Left ventricle myocardium inferior (tissue), 1 donor: ENCODE measurements at regions not wholly inside any gene's neighbourhood (a gene's known extent, or its start where the extent isn't known, plus 50 kb on each side); places are given as distances from the start of the nearest gene placed in this dataset.
A peak's percentile ranks its signal among the peaks of the same experiment; 100 is the strongest.

Source experiments
- DNase-seq: peaks from one replicate; pipeline ENCODE4 v3.0.0-alpha.2; 2020
- H3K27ac ChIP-seq: fragments of 200-600 bp; replicated peaks from 2 replicates; pipeline ENCODE4 v1.8.0; 2021
- H3K27me3 ChIP-seq: fragments of 200-600 bp; 2 replicates; pipeline ENCODE4 v1.8.0; 2021; ENCODE audit warnings: low read depth
- H3K36me3 ChIP-seq: fragments of 200-600 bp; 2 replicates; pipeline ENCODE4 v1.8.0; 2021
- H3K4me1 ChIP-seq: fragments of 200-600 bp; 2 replicates; pipeline ENCODE4 v1.8.0; 2021
- H3K4me3 ChIP-seq: fragments of 200-600 bp; 2 replicates; pipeline ENCODE4 v1.8.0; 2021; ENCODE audit warnings: mild to moderate bottlenecking, moderate library complexity
- H3K9me3 ChIP-seq: fragments of 200-600 bp; replicated peaks from 2 replicates; pipeline ENCODE4 v1.8.0; 2021
- CTCF ChIP-seq: fragments of 200-600 bp; IDR thresholded peaks from 2 replicates; pipeline ENCODE4 v1.8.0; 2021; ENCODE audit warnings: antibody characterized with exemption, mild to moderate bottlenecking, borderline replicate concordance
- intact Hi-C: fragments of 100-400 bp; cut with micrococcal nuclease; formaldehyde crosslinking; loops from one replicate; pipeline ENCODE4 v1.11.0; 2022
- donor health status: DM: no; HTN: yes; CAD: no; lungs with severe emphysema.

- DNase-seq, result no peak
- intact Hi-C loops, result no loop called here
- Histone ChIP-seq H3K4me3 (no peak overlapping the region), H3K36me3 (no peaks in the 10 kb centered on the region), H3K27me3 (peaks cover 8% of the 10 kb centered on the region), H3K27ac (no peak overlapping the region), H3K4me1 (no peaks in the 10 kb centered on the region), H3K9me3 (no peaks in the 10 kb centered on the region)
- peak; percentile 52 for TF ChIP-seq CTCF
These were observed 207.4 kb downstream of the ARL6IP6 start for GRCh38 chr2:152925547-152926448.

- Histone ChIP-seq H3K36me3 (no peaks in the 10 kb centered on the region), H3K4me3 (no peak overlapping the region), H3K27ac (no peak overlapping the region), H3K27me3 (peaks cover 8% of the 10 kb centered on the region), H3K4me1 (no peaks in the 10 kb centered on the region), H3K9me3 (no peaks in the 10 kb centered on the region)
- DNase-seq, result no peak
- intact Hi-C loops, result no loop called here
- TF ChIP-seq CTCF, result no peak
These were observed 206.3 kb downstream of the ARL6IP6 start for GRCh38 chr2:152924722-152925121.

DNA sequence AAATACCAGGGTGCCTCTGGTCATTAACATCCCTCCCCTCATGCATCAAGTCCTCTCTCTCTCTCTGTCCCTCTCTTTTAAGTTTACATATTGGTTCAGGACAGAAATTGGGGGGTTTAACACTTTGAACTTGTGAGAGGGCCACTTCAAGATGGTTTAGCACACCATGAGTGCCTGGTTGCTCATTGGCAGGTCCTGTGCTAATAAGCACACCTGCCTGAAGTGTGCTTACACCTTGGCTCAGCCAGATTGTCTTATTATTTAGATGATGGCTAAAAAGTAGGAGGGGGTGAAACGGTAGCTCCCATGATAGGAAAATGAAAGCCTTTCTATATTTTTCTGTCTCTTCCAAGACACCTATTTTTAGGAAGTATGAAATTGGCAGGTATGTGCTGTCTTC is 205.8 kb downstream of the ARL6IP6 start:
- Histone ChIP-seq H3K4me1 (no peaks in the 10 kb centered on the region), H3K9me3 (peaks cover 2% of the 10 kb centered on the region), H3K27ac (no peak overlapping the region), H3K36me3 (no peaks in the 10 kb centered on the region), H3K4me3 (no peak overlapping the region), H3K27me3 (peaks cover 8% of the 10 kb centered on the region)
- intact Hi-C loops, result no loop called here
- DNase-seq, result no peak
- no peak for TF ChIP-seq CTCF

- Histone ChIP-seq H3K27me3 (peaks cover 5% of the 10 kb centered on the region), H3K27ac (no peak overlapping the region), H3K4me3 (no peak overlapping the region), H3K9me3 (peaks cover 6% of the 10 kb centered on the region), H3K4me1 (no peaks in the 10 kb centered on the region), H3K36me3 (no peaks in the 10 kb centered on the region)
- DNase-seq, result no peak
- intact Hi-C loops, result no loop called here
- TF ChIP-seq CTCF, result no peak
These were observed 202.4 kb downstream of the ARL6IP6 start for GRCh38 chr2:152920846-152921245.

DNA sequence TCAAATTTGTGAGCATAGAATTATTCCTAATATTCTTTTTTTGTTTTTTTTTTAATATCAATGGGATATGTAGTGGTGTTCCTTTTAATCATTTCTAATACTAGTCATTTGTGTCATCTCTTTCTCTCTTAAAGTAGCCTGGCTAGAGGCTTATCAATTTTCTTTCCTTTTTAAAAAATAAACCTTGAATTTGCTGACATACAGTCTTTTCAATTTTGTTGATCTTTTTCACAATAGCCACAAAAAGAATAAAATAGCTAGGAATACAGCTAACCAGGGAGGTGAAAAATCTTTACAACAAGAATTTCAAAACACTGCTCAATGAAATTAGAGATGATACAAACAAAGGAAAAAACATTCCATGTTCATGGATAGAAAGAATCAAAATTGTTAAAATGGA is 192.6 kb downstream of the ARL6IP6 start:
- H3K27ac ChIP-seq, result no peak overlapping the region
- no peaks in the 10 kb centered on the region for H3K27me3 ChIP-seq
- no peaks in the 10 kb centered on the region for H3K4me1 ChIP-seq
- intact Hi-C loops, result no loop called here
- peaks cover 19% of the 10 kb centered on the region for H3K9me3 ChIP-seq
- TF ChIP-seq CTCF, result no peak
- DNase-seq, result no peak
- H3K36me3 ChIP-seq, result no peaks in the 10 kb centered on the region
- H3K4me3 ChIP-seq, result no peak overlapping the region
